ENCODE measurements at regions not wholly inside any gene's neighbourhood (a gene's known extent, or its start where the extent isn't known, plus 50 kb on each side); places are given as distances from the start of the nearest gene placed in this dataset.
"Not testable (repeated sequence)": the region's sequence is repeated elsewhere in the genome, so short reads cannot be mapped to it uniquely, and the experiment has no call there.

- DNase-seq = no peak
Measured at GRCh38 chr17:59494757-59495368, 70.5 kb upstream of the DHX40 start.

DNA sequence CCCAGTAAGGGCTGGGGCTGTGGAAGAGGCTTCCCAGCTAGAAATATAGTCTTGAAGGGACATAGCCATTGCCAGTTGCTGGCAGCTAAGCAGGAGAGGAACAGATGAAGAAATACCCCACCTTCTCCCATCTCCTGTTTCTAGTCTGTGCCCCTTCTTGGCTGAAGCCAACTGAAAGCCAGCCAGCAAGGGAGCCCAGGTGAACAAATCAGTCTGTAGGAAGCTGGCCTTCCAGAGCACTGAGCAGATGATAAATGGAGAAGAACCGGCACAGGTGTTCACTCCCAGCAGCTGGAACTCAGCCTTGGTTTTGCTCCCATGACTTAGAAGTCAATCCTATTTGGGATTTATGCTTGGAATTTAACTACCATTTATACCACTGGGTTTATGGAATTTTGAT is 69.2 kb upstream of the DHX40 start:
- DNase-seq = no peak

GRCh38 chr17:59498530-59499307 is 66.7 kb upstream of the DHX40 start:
- DNase-seq = peak; percentile 76

DNA sequence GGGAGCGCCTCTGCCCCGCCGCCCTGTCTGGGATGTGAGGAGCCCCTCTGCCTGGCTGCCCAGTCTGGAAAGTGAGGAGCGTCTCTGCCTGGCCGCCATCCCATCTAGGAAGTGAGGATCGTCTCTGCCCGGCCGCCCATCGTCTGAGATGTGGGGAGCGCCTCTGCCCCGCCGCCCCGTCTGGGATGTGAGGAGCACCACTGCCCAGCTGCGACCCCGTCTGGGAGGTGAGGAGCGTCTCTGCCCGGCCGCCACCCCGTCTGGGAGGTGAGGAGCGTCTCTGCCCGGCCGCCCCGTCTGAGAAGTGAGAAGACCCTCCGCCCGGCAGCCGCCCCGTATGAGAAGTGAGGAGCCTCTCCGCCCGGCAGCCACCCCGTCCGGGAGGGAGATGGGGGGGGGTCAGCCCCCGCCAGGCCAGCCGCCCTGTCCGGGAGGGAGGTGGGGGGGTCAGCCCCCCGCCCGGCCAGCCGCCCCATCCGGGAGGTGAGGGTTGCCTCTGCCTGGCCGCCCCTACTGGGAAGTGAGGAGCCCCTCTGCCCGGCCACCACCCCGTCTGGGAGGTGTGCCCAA is 65.2 kb upstream of the DHX40 start:
- not testable (repeated sequence) for DNase-seq

DNA sequence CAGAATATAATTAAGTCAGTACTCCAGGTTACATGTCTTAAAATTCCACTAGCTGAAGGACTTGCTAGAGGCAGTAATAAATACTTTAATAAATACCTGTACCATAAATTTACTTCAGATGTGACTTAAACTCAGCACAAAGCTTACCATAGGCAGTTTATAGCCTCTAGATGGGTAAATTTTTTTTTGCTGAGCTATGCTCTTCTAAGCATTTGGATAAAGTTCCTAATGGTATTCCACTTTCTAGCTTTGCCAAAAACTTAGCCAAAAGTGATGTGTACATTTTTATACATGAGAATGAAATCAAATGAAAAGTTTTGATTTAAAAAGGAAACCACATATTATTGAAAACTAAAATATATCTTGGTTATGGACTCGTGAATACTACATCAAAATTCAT is 63.7 kb upstream of the DHX40 start:
- no peak for DNase-seq

GRCh38 chr17:59502800-59503199 is 62.6 kb upstream of the DHX40 start:
- no peak for DNase-seq

- no peak for DNase-seq
Measured at GRCh38 chr17:59503500-59503899, 61.9 kb upstream of the DHX40 start.

DNA sequence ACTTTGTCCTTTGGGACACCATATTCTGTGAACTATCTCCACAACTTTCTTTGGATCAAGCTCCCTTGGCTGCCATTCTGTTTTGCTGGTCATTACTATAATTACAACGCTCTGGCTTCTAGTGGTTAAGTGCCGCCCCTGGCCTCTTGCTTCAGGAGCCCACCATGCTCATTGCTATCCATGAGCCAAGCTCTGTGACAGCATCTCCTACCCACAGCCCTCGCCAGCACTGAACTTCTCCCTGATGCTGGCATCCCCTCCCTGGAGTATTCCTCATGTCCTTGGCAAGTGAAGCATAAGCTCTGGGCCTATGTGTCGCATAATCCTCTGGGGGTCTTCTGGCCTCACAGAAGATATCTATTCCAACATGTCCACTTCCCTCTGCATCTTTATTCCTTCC is 60.6 kb upstream of the DHX40 start:
- no peak for DNase-seq

DNA sequence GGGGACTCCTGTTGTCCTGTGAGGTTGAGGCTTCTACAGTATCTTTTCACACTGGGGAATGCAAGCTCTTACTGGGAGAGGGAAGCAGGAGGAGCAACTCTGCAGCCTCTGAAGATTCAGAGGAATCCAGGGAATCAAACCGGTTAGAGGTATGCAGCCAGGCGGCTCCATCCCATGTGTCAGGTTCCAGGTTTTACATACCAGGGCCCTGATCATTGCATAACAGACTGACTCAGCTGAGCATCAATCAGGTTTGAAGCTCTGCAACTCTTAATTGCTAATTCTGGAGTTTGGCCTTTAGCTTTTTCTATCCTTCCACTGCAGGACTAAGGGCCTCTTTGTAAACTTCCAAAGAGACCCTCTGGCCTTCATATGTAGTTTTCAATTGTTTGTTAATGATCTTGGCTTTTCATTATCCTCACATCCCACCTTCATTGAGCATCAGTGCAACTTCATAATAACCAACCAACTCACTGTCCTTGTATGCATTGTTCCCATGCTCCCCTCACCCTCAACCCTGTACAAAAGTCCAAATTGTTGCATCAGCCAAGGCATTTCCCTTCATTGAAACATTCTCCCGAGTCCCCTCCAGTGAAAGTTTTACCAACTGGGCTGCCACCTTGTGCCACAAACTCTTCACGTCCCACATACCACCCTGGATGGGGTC is 59.7 kb upstream of the DHX40 start:
- no peak for DNase-seq

- peak; percentile 22 for DNase-seq
Measured at GRCh38 chr17:59506894-59507726, 58.3 kb upstream of the DHX40 start.

DNA sequence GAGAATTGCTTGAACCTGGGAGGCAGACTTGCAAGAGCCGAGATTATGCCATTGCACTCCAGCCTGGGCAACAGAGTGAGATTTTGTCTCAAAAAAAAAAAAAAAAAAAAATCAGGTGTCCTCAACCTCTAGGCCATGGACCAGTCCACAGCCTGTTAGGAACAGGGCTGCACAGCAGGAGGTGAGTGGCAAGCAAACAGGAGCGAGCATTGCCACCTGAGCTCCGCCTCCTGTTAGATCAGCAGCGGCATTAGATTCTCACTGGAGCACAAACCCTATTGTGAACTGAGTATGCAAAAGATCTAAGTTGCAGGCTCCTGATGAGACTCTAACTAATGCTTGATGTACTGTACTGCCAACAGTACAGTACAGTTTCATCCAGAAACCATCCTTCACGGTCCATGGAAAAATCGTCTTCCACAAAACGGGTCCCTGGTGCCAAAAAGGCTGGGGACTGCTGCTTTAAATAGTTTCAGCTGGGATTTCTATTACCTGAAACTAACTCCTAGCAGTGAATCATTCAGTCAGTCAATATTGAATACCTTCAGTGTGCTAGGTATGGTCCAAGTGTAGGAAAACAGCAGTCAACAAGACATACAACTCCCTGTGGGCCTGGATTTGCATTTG is 56.3 kb upstream of the DHX40 start:
- DNase-seq = no peak

DNA sequence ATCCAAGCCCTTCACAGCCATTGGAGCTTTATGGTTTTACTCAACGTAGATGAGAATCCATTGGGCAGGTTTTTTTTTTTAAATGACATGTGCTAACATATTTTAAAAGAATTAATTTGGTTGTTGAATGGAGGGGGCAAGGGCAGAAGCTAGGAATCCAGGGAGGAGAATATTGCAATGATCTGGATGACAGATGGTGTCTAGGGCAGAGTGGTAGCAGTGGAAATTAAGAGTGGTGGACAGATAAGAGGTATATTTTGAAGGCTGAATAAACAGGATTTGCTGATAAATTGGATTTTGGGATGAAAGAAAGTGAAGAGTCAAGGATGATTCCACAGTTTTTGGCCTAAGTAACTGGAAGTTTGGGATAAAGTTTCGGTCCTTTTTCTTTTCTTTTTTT is 54.8 kb upstream of the DHX40 start:
- DNase-seq = no peak

- no peak for DNase-seq
Measured at GRCh38 chr17:59511726-59512125, 53.7 kb upstream of the DHX40 start.

DNA sequence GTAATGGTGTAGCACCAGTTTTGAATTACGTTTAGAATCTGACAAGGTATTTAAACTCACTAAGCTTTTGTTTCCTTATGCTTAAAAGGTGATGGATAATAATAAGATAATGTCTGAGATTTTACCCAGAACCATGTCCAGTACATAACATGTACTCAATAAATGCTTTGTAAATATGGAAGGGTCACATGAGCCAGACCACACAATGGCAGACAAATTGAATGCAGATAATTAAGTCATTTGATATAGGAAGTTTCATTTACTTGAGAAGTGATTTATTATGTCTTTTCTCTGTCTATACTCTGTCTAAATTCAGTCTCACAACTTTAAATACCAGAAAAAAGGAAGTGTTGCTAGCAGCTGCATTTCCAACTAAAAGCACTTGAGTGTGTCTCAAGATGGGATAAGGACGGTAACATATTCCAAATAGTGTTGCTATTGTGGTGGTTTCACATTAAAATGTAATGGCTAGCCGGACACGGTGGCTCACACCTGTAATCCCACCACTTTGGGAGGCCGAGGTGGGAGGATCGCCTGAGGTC is 52.5 kb upstream of the DHX40 start:
- no peak for DNase-seq

DNA sequence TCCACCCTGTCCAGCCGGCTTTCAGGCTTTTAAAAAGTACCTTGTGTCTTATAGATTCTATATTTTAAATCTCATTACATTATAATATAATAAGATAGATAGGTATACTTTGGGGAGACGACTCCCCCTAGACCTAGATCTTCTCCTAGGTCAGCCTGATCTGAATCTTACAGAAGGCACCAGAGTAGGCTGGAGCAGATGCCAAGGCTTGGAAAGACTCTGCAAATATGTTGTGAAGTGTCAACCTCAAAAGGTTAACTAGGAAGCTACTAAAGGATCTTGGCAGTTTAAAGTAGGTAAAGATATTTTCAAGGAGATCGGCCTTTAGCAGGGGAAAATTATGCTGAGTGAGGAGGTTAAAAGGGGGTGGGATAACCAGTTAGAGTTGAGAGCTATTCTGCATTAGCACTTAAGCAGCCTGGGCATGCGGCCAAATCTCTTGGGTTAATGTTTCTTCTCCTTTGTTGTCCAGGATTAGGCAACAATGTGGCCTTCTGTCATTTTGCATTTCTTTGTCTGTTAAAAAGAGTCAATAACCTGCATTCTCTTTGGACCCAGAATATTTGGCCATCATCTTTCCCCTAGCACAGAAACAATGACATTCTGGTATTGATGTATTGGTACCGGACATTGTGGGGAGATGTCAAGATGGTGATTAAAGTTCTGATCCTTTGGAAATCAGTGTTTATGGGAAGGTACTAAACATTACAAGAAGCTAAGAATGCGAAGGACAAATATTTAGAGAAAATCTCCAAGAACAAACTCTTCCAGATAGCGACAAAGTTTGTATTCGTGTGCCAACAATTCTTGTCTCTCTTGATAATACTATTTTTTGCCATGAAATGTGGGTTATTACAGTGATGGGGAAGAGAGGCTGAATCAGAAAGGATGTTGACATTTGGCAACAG is 51.2 kb upstream of the DHX40 start:
- peak; percentile 67 for DNase-seq
